HCT116 (cell line): ENCODE measurements at regions not wholly inside any gene's neighbourhood (a gene's known extent, or its start where the extent isn't known, plus 50 kb on each side); places are given as distances from the start of the nearest gene placed in this dataset.

Experiments used
- ATAC-seq: fragments of 200-7000 bp; cut with Tn5 transposase; 2 replicates; pipeline ENCODE4 v1.9.1; 2020; ENCODE audit warnings: mild to moderate bottlenecking, moderate library complexity
- BruUV-seq: library from RNA; stranded (reverse); fragments of 400-500 nt; replicated peaks from 2 replicates; lab custom pipeline; 2021; lab: Mats Ljungman, UMichigan
- CTCF ChIA-PET: fragments of 300-600 bp; sonication (Branson Sonifier 250); formaldehyde crosslinking; loops from one replicate; lab custom pipeline; 2021; ENCODE audit warnings: antibody characterized with exemption; lab: Charles Lee
- POLR2A ChIA-PET: fragments of 300-600, 350-600 bp; sonication (Branson Sonifier 250); formaldehyde crosslinking; loops from one replicate; lab custom pipeline; 2021; ENCODE audit warnings: antibody characterized with exemption; lab: Charles Lee
- RAD21 ChIA-PET, 2 experiments: fragments of 300-600 bp; sonication (Branson Sonifier 250); formaldehyde crosslinking; loops; one replicate each; lab custom pipeline; 2023; ENCODE audit warnings: low total read pairs in 2 of 2; ENCODE audit not compliant: uncharacterized antibody in 2 of 2, unreplicated experiment in 2 of 2, low non-redundant PET in 1 of 2; lab: Charles Lee
- DNase-seq: peaks from one replicate; pipeline ENCODE4 v3.0.0-alpha.2; 2010; ENCODE audit warnings: low read depth, low spot score
- H2AFZ ChIP-seq: fragments of 200-600 bp; shearing (Covaris generic), sonication (generic); 2 replicates; pipeline ENCODE4 v1.6.1; 2017; ENCODE audit warnings: low read depth, mixed run types, mixed read lengths, antibody characterized with exemption, low read length; ENCODE audit not compliant: poor library complexity, severe bottlenecking
- H3K27ac ChIP-seq: 2 replicates; pipeline ENCODE4 v1.5.1; 2012; ENCODE audit warnings: low read depth, low read length
- H3K27me3 ChIP-seq: fragments of 200-600 bp; sonication (generic); 2 replicates; pipeline ENCODE4 v1.6.1; 2016; ENCODE audit warnings: mixed run types, low read length, mixed read lengths; ENCODE audit not compliant: insufficient read depth
- H3K36me3 ChIP-seq, 2 experiments: fragments of 200-500 bp in 1 of 2; fragments of 200-600 bp in 1 of 2; sonication (Bioruptor generic) in 1 of 2; sonication (generic) in 1 of 2; 2 replicates each; pipeline versions ENCODE4 v1.5.1 to v1.6.1; 2014 to 2016; ENCODE audit warnings: low read length in 2 of 2, inconsistent platforms in 1 of 2, mixed read lengths in 1 of 2, mixed run types in 1 of 2; ENCODE audit not compliant: insufficient read depth in 2 of 2, control insufficient read depth in 1 of 2
- H3K4me1 ChIP-seq, 2 experiments: fragments of 200-600 bp in 1 of 2; sonication (generic) in 1 of 2; 2 replicates each; pipeline versions ENCODE4 v1.5.1 to v1.6.1; 2012 to 2017; ENCODE audit warnings: low read length in 2 of 2, inconsistent platforms in 1 of 2, mild to moderate bottlenecking in 1 of 2, mixed read lengths in 1 of 2, mixed run types in 1 of 2, moderate library complexity in 1 of 2; ENCODE audit not compliant: insufficient read depth in 2 of 2, control insufficient read depth in 1 of 2
- H3K4me2 ChIP-seq: fragments of 200-600 bp; sonication (generic); 2 replicates; pipeline ENCODE4 v1.6.1; 2017; ENCODE audit warnings: mixed run types, low read length, mixed read lengths
- H3K4me3 ChIP-seq, 2 experiments: fragments of 200-600 bp in 1 of 2; sonication (generic) in 1 of 2; replicated peaks in 1 of 2; 2 replicates each; pipeline ENCODE4 v1.5.1; 2011 to 2016; ENCODE audit warnings: low read length in 2 of 2, control low read depth in 1 of 2, low read depth in 1 of 2, mild to moderate bottlenecking in 1 of 2, mixed read lengths in 1 of 2, mixed run types in 1 of 2
- H3K79me2 ChIP-seq: fragments of 200-600 bp; sonication (generic); 2 replicates; pipeline ENCODE4 v1.6.1; 2017; ENCODE audit warnings: mild to moderate bottlenecking, mixed run types, low read length, moderate library complexity, mixed read lengths; ENCODE audit not compliant: insufficient read depth
- H3K9ac ChIP-seq: fragments of 200-600 bp; sonication (generic); 2 replicates; pipeline ENCODE4 v1.6.1; 2016; ENCODE audit warnings: low read length, mixed read lengths
- H3K9me2 ChIP-seq: fragments of 200-600 bp; sonication (generic), shearing (Covaris generic); 2 replicates; pipeline ENCODE4 v1.6.1; 2017; ENCODE audit warnings: mixed run types, mild to moderate bottlenecking, moderate library complexity; ENCODE audit not compliant: insufficient read depth
- H3K9me3 ChIP-seq, 2 experiments: fragments of 200-500 bp in 1 of 2; fragments of 200-600 bp in 1 of 2; sonication (Bioruptor generic) in 1 of 2; sonication (generic) in 1 of 2; 2 replicates each; pipeline ENCODE4 v1.6.1; 2014 to 2017; ENCODE audit warnings: low read length in 2 of 2, mixed read lengths in 2 of 2, inconsistent platforms in 1 of 2, low read depth in 1 of 2, mild to moderate bottlenecking in 1 of 2, mixed run types in 1 of 2, moderate library complexity in 1 of 2; ENCODE audit not compliant: control insufficient read depth in 1 of 2, insufficient read depth in 1 of 2
- H4K20me1 ChIP-seq: fragments of 200-600 bp; sonication (generic), shearing (Covaris generic); 2 replicates; pipeline ENCODE4 v1.6.1; 2017; ENCODE audit warnings: mixed run types, mild to moderate bottlenecking, moderate library complexity; ENCODE audit not compliant: insufficient read depth
- ATF3 ChIP-seq: IDR thresholded peaks from 2 replicates; pipeline ENCODE4 v1.6.1; 2012
- CBX3 ChIP-seq: IDR thresholded peaks from 2 replicates; pipeline ENCODE4 v1.6.1; 2012; ENCODE audit warnings: low read depth
- CEBPB ChIP-seq: IDR thresholded peaks from 2 replicates; pipeline ENCODE4 v1.6.1; 2012; ENCODE audit warnings: low read depth
- EGR1 ChIP-seq: IDR thresholded peaks from 2 replicates; pipeline ENCODE4 v1.6.1; 2012; ENCODE audit warnings: low read depth
- ELF1 ChIP-seq: IDR thresholded peaks from 2 replicates; pipeline ENCODE4 v1.6.1; 2012; ENCODE audit warnings: low read depth, borderline replicate concordance
- EZH2phosphoT487 ChIP-seq: fragments of 200-600 bp; IDR thresholded peaks from 2 replicates; pipeline ENCODE4 v1.6.1; 2018; ENCODE audit warnings: antibody characterized with exemption, borderline replicate concordance
- FOSL1 ChIP-seq: IDR thresholded peaks from 2 replicates; pipeline ENCODE4 v1.6.1; 2012; ENCODE audit warnings: low read depth
- JUND ChIP-seq: IDR thresholded peaks from 2 replicates; pipeline ENCODE4 v1.6.1; 2012
- MAX ChIP-seq: IDR thresholded peaks from 2 replicates; pipeline ENCODE4 v1.6.1; 2012
- POLR2A ChIP-seq: IDR thresholded peaks from 2 replicates; pipeline ENCODE4 v1.7.0; 2011; ENCODE audit warnings: borderline replicate concordance; ENCODE audit not compliant: insufficient read depth, insufficient read length; ENCODE audit errors: extremely low read depth
- POLR2AphosphoS5 ChIP-seq: IDR thresholded peaks from 2 replicates; pipeline ENCODE4 v1.6.1; 2011; ENCODE audit warnings: mild to moderate bottlenecking, low read depth, low read length, moderate library complexity
- RAD21 ChIP-seq: IDR thresholded peaks from 2 replicates; pipeline ENCODE4 v1.6.1; 2012; ENCODE audit warnings: low read depth, mild to moderate bottlenecking
- SIN3A ChIP-seq: IDR thresholded peaks from 2 replicates; pipeline ENCODE4 v1.6.1; 2012; ENCODE audit warnings: low read depth
- SP1 ChIP-seq: IDR thresholded peaks from 2 replicates; pipeline ENCODE4 v1.6.1; 2012; ENCODE audit warnings: low read depth
- SRF ChIP-seq: IDR thresholded peaks from 2 replicates; pipeline ENCODE4 v1.6.1; 2012; ENCODE audit warnings: low read depth
- TCF7L2 ChIP-seq: IDR thresholded peaks from 2 replicates; pipeline ENCODE4 v1.7.0; 2011; ENCODE audit warnings: borderline replicate concordance, inconsistent platforms; ENCODE audit not compliant: insufficient read depth, insufficient read length; ENCODE audit errors: extremely low read depth
- YY1 ChIP-seq: IDR thresholded peaks from 2 replicates; pipeline ENCODE4 v1.6.1; 2011; ENCODE audit warnings: low read length, low read depth, moderate library complexity, mild to moderate bottlenecking; ENCODE audit not compliant: insufficient replicate concordance; ENCODE audit errors: extremely low read depth
- ZNF274 ChIP-seq: fragments of 200-500 bp; sonication (Bioruptor generic); IDR thresholded peaks from 2 replicates; pipeline ENCODE4 v1.6.1; 2014; ENCODE audit warnings: mild to moderate bottlenecking, low read depth, low read length, inconsistent platforms
- intact Hi-C: fragments of 100-400 bp; cut with micrococcal nuclease; formaldehyde crosslinking; loops from 2 replicates; pipeline ENCODE4 v1.10.0; 2022

GRCh38 chr5:89359046-89359445 is 476.1 kb upstream of the MEF2C start (continued):
- TF ChIP-seq EGR1: no peak

GRCh38 chr5:89353837-89354551 is 471.0 kb upstream of the MEF2C start:
- intact Hi-C loops: no loop called here
- H2AFZ ChIP-seq: no peak overlapping the region
- H3K4me3 ChIP-seq: no peak overlapping the region
- no peaks in the 10 kb centered on the region for H3K79me2 ChIP-seq
- H3K27me3 ChIP-seq: no peaks in the 10 kb centered on the region
- BruUV-seq: no TSS peak
- TF ChIP-seq FOSL1 (no peak), MAX (no peak), SRF (no peak), SP1 (no peak), ELF1 (no peak), ZNF274 (no peak), RAD21 (no peak), JUND (no peak), POLR2AphosphoS5 (no peak), SIN3A (no peak), YY1 (no peak), TCF7L2 (no peak), POLR2A (no peak), EZH2phosphoT487 (no peak), CBX3 (no peak), ATF3 (no peak), CEBPB (no peak)
- no peak overlapping the region for H3K27ac ChIP-seq
- H3K4me2 ChIP-seq: no peak overlapping the region
- POLR2A ChIA-PET: interaction anchor here (0.8 kb wide), 1 partner anchor 13 kb away, joined by 3 read pairs; no protein-coding TSS in a partner anchor
- H4K20me1 ChIP-seq: no peaks in the 10 kb centered on the region
- no peak for DNase-seq
- H3K9me3 ChIP-seq: no peaks in the 10 kb centered on the region
- H3K9ac ChIP-seq: no peak overlapping the region
- no peaks in the 10 kb centered on the region for H3K36me3 ChIP-seq
- CTCF ChIA-PET: no interaction called here
- RAD21 ChIA-PET: no interaction called here
- H3K9me2 ChIP-seq: no peaks in the 10 kb centered on the region; the same call in 1 of the 2 replicates
- ATAC-seq: no peak
- no peaks in the 10 kb centered on the region for H3K4me1 ChIP-seq
